ENCODE measurements at regions not wholly inside any gene's neighbourhood (a gene's known extent, or its start where the extent isn't known, plus 50 kb on each side); places are given as distances from the start of the nearest gene placed in this dataset.

- Mint-ChIP-seq H3K27me3 (peaks cover 0 to 8% of the 10 kb centered on the region in 2 donors), H3K4me1 (ENCODE audit: low read depth in 2 of 2) (no peaks in the 10 kb centered on the region), H3K27ac (no peak overlapping the region), H3K9me3 (no peaks in the 10 kb centered on the region), H3K36me3 (no peaks in the 10 kb centered on the region), H3K4me3 (no peak overlapping the region)
- ATAC-seq (no peak), DNase-seq (ENCODE audit: low spot score) (no peak)
These were observed 83.8 kb upstream of the NRXN3 start for GRCh38 chr14:78086342-78086741.

DNA sequence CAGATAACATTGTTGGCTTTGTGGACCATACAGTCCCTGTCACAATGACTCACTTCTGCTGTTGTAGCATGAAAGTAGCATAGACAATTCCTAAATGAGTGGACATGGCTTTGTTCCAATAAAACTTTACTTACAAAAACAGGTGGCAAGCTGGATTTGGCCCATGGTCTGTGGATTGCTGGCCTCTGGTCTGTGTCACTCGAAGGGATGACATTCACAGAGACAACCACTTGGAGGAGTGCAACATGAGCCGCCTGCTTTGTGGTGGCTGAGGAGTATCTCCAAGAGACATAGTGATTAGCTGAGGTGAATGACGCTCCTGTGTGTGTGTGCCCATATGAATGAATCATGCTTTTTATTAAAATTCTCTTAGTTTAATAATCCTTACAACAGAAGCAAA lies 81.3 kb upstream of the NRXN3 start:
- no peaks in the 10 kb centered on the region for H3K4me1 Mint-ChIP-seq (ENCODE audit: low read depth in 2 of 2)
- peaks cover 0 to 6% of the 10 kb centered on the region in 2 donors for H3K27me3 Mint-ChIP-seq
- H3K27ac Mint-ChIP-seq, result no peak overlapping the region
- DNase-seq (ENCODE audit: low spot score), result no peak
- no peak overlapping the region for H3K4me3 Mint-ChIP-seq
- H3K9me3 Mint-ChIP-seq, result no peaks in the 10 kb centered on the region
- no peaks in the 10 kb centered on the region for H3K36me3 Mint-ChIP-seq
- ATAC-seq, result no peak

DNA sequence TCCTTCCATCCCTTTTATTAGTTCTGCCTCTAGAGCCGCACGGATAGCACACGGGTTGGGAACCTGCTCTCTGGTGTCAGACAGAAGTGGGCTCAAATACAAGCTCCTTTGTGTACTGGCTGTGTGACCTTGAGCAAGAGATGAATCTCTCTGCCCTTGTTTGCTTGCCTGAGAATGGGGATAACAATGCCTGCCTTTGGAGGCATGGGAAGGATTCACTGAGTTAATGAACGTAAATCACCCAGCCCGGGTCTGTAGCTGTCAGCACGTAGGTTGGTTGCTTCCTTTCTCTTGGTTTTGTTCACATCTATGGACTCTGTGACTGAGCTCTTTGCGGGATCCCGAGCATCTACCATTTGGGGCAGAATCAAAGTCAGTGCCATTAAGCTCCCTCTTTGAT lies 79.3 kb upstream of the NRXN3 start:
- Mint-ChIP-seq H3K4me3 (no peak overlapping the region), H3K27ac (no peak overlapping the region), H3K36me3 (no peaks in the 10 kb centered on the region), H3K9me3 (no peaks in the 10 kb centered on the region), H3K27me3 (peaks cover 0 to 6% of the 10 kb centered on the region in 2 donors), H3K4me1 (ENCODE audit: low read depth in 2 of 2) (no peaks in the 10 kb centered on the region)
- ATAC-seq (no peak), DNase-seq (ENCODE audit: low spot score) (no peak)

DNA sequence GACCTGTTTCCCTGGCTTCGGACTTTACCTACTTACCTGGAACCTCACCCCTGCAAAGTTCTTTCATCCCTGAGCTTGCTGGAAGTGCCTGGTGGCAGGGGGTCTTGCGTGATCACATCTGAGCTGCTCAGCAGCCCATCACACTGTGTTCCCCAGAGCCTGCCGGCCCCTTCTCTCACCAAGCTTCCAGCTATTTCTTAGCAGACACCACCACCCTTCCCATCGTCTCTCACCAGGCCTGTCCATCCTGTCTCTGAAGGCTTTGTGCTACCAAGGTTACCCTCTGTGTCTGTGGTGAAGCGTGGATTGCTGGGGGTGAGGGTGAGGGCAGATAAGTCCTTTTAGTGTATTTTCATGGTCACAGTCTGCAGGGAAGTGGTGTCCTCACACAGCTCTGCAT lies 78.8 kb upstream of the NRXN3 start:
- Mint-ChIP-seq H3K27me3 (peaks cover 0 to 4% of the 10 kb centered on the region in 2 donors), H3K36me3 (no peaks in the 10 kb centered on the region), H3K4me3 (no peak overlapping the region), H3K4me1 (ENCODE audit: low read depth in 2 of 2) (no peaks in the 10 kb centered on the region), H3K27ac (no peak overlapping the region), H3K9me3 (no peaks in the 10 kb centered on the region)
- no peak for DNase-seq (ENCODE audit: low spot score)
- no peak for ATAC-seq

- Mint-ChIP-seq H3K9me3 (no peaks in the 10 kb centered on the region), H3K36me3 (no peaks in the 10 kb centered on the region), H3K4me1 (ENCODE audit: low read depth in 2 of 2) (no peaks in the 10 kb centered on the region), H3K27ac (no peak overlapping the region), H3K4me3 (no peak overlapping the region), H3K27me3 (peaks cover 0 to 3% of the 10 kb centered on the region in 2 donors)
- DNase-seq (ENCODE audit: low spot score), result no peak
- no peak for ATAC-seq
These were observed 78.1 kb upstream of the NRXN3 start for GRCh38 chr14:78092040-78092439.

- Mint-ChIP-seq H3K9me3 (no peaks in the 10 kb centered on the region), H3K4me3 (no peak overlapping the region), H3K4me1 (ENCODE audit: low read depth in 2 of 2) (peaks cover 0 to 3% of the 10 kb centered on the region in 2 donors), H3K27me3 (peaks cover 15 to 26% of the 10 kb centered on the region in 2 donors), H3K27ac (no peak overlapping the region), H3K36me3 (no peaks in the 10 kb centered on the region)
- DNase-seq (ENCODE audit: low spot score), result no peak
- no peak for ATAC-seq
These were observed 66.9 kb upstream of the NRXN3 start for GRCh38 chr14:78103271-78103670.

DNA sequence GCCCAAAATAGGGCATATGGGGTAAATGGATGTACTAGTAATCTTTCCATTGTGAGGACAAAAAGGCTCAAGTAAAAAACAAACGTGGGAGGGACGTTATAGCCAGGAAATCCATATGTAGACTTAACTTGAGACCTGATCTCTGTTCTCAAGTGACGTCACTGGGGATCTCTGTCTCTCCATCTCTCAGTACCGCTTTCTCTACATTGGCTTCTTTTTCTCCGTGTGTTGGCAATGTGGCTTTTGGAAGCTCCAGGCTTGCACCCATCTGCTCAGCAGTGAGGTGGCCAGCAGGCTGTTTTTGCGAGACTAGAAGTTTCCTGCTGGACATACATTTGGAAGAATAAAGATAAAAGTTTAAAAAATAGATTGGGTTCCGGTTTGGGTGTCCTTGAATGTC lies 66.0 kb upstream of the NRXN3 start:
- no peak overlapping the region for H3K27ac Mint-ChIP-seq
- peaks cover 0 to 3% of the 10 kb centered on the region in 2 donors for H3K4me1 Mint-ChIP-seq (ENCODE audit: low read depth in 2 of 2)
- peaks cover 15 to 26% of the 10 kb centered on the region in 2 donors for H3K27me3 Mint-ChIP-seq
- no peak overlapping the region for H3K4me3 Mint-ChIP-seq
- DNase-seq (ENCODE audit: low spot score) (no peak), ATAC-seq (no peak)
- peaks cover 2% of the 10 kb centered on the region for H3K9me3 Mint-ChIP-seq
- no peaks in the 10 kb centered on the region for H3K36me3 Mint-ChIP-seq

- Mint-ChIP-seq H3K27me3 (peaks cover 13 to 26% of the 10 kb centered on the region in 2 donors), H3K4me3 (no peak overlapping the region), H3K36me3 (no peaks in the 10 kb centered on the region), H3K4me1 (ENCODE audit: low read depth in 2 of 2) (peaks cover 0 to 3% of the 10 kb centered on the region in 2 donors), H3K27ac (no peak overlapping the region), H3K9me3 (peaks cover 2% of the 10 kb centered on the region)
- DNase-seq (ENCODE audit: low spot score), result no peak
- no peak for ATAC-seq
These were observed 65.5 kb upstream of the NRXN3 start for GRCh38 chr14:78104655-78105054.

DNA sequence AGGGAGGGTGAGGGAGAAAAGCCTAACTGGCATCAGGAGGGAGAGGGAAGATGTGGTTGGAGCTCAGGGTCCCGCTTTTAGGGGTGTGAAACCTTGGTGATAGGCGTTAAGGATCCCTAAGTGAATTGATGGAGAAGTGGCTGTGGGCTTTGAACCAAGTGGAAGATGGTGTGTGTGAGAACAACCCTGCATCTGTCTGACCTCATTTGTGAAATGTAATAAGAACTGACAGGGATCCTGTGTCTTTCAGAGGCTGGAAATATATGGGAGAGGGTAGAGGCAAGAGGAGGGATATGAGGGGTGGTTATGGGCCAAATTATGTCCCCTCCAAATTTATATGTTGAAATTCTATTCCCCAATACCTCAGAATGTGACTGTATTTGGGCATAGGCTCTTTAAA lies 63.8 kb upstream of the NRXN3 start:
- no peak overlapping the region for H3K27ac Mint-ChIP-seq
- peaks cover 2% of the 10 kb centered on the region for H3K9me3 Mint-ChIP-seq
- H3K27me3 Mint-ChIP-seq, result peaks cover 13 to 19% of the 10 kb centered on the region in 2 donors
- no peaks in the 10 kb centered on the region for H3K36me3 Mint-ChIP-seq
- H3K4me3 Mint-ChIP-seq, result no peak overlapping the region
- DNase-seq (ENCODE audit: low spot score) (no peak), ATAC-seq (no peak)
- peaks cover 0 to 3% of the 10 kb centered on the region in 2 donors for H3K4me1 Mint-ChIP-seq (ENCODE audit: low read depth in 2 of 2)

DNA sequence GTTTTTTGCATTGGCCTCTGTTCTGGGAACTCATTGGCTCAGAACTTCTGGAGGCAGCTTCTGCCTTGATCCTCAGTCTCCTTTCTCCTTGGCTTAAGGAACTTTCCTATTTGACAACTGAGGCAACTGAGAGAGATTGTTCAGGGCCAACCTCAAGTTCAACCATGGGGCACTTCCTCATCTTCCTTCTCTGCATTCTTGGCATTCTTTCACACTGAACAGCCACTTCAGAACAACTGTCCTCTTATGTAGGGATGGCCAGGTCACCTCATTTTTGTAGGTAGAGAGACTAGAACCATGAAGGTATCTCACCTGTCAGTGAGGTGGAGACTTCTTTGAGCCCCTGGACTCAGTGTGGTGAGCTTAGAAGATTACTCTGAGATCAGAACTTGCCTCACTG lies 63.0 kb upstream of the NRXN3 start:
- no peak overlapping the region for H3K4me3 Mint-ChIP-seq
- no peaks in the 10 kb centered on the region for H3K36me3 Mint-ChIP-seq
- H3K9me3 Mint-ChIP-seq, result peaks cover 2% of the 10 kb centered on the region
- no peak for ATAC-seq
- H3K4me1 Mint-ChIP-seq (ENCODE audit: low read depth in 2 of 2), result peaks cover 0 to 3% of the 10 kb centered on the region in 2 donors
- DNase-seq (ENCODE audit: low spot score), result no peak
- H3K27me3 Mint-ChIP-seq, result peaks cover 16 to 23% of the 10 kb centered on the region in 2 donors
- no peak overlapping the region for H3K27ac Mint-ChIP-seq

- Mint-ChIP-seq H3K27ac (no peak overlapping the region), H3K4me3 (no peak overlapping the region), H3K9me3 (no peaks in the 10 kb centered on the region), H3K27me3 (peaks cover 7 to 15% of the 10 kb centered on the region in 2 donors), H3K4me1 (ENCODE audit: low read depth in 2 of 2) (no peaks in the 10 kb centered on the region), H3K36me3 (no peaks in the 10 kb centered on the region)
- ATAC-seq, result no peak
- no peak for DNase-seq (ENCODE audit: low spot score)
These were observed 50.7 kb upstream of the NRXN3 start for GRCh38 chr14:78119440-78119839.
